ENCODE measurements at regions not wholly inside any gene's neighbourhood (a gene's known extent, or its start where the extent isn't known, plus 50 kb on each side); places are given as distances from the start of the nearest gene placed in this dataset.

DNA sequence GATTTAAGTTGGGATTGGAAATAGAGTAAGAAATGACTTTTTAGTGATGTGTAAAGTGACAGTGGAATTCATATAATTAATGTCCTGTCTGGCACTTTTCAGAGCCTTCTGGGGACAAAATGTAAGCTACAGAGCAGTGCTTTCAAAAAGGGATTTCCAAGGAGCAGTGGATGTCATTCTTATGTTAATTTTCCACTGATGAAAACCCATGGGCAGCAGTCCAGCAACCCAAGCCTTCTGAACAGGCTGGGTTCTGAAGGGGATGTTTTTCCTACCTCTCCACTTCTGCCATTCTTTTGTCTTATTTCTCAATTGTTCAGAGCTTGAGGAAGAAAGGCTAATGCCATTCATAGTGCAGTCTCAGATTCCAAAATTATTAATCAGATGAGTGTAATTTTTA lies 717.6 kb upstream of the HS3ST1 start:
- TF ChIP-seq, protein P1, sequence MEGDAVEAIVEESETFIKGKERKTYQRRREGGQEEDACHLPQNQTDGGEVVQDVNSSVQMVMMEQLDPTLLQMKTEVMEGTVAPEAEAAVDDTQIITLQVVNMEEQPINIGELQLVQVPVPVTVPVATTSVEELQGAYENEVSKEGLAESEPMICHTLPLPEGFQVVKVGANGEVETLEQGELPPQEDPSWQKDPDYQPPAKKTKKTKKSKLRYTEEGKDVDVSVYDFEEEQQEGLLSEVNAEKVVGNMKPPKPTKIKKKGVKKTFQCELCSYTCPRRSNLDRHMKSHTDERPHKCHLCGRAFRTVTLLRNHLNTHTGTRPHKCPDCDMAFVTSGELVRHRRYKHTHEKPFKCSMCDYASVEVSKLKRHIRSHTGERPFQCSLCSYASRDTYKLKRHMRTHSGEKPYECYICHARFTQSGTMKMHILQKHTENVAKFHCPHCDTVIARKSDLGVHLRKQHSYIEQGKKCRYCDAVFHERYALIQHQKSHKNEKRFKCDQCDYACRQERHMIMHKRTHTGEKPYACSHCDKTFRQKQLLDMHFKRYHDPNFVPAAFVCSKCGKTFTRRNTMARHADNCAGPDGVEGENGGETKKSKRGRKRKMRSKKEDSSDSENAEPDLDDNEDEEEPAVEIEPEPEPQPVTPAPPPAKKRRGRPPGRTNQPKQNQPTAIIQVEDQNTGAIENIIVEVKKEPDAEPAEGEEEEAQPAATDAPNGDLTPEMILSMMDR (IDR thresholded peaks at IDR 0.05; ENCODE audit: poor library complexity, severe bottlenecking): no peak
- TF ChIP-seq EZH2 (IDR thresholded peaks at IDR 0.05; ENCODE audit: borderline replicate concordance, insufficient read depth, low read length, poor library complexity, severe bottlenecking) (no peak), POLR2AphosphoS5 (IDR thresholded peaks at IDR 0.05) (no peak), MXI1 (conservative IDR thresholded peaks at IDR 0.05; ENCODE audit: poor library complexity, severe bottlenecking) (no peak), TAF1 (IDR thresholded peaks at IDR 0.05; ENCODE audit: low read depth) (no peak), EP300 (conservative IDR thresholded peaks at IDR 0.05; ENCODE audit: poor library complexity, severe bottlenecking) (no peak), RAD21 (conservative IDR thresholded peaks at IDR 0.05) (no peak)
- TF ChIP-seq, protein P2, sequence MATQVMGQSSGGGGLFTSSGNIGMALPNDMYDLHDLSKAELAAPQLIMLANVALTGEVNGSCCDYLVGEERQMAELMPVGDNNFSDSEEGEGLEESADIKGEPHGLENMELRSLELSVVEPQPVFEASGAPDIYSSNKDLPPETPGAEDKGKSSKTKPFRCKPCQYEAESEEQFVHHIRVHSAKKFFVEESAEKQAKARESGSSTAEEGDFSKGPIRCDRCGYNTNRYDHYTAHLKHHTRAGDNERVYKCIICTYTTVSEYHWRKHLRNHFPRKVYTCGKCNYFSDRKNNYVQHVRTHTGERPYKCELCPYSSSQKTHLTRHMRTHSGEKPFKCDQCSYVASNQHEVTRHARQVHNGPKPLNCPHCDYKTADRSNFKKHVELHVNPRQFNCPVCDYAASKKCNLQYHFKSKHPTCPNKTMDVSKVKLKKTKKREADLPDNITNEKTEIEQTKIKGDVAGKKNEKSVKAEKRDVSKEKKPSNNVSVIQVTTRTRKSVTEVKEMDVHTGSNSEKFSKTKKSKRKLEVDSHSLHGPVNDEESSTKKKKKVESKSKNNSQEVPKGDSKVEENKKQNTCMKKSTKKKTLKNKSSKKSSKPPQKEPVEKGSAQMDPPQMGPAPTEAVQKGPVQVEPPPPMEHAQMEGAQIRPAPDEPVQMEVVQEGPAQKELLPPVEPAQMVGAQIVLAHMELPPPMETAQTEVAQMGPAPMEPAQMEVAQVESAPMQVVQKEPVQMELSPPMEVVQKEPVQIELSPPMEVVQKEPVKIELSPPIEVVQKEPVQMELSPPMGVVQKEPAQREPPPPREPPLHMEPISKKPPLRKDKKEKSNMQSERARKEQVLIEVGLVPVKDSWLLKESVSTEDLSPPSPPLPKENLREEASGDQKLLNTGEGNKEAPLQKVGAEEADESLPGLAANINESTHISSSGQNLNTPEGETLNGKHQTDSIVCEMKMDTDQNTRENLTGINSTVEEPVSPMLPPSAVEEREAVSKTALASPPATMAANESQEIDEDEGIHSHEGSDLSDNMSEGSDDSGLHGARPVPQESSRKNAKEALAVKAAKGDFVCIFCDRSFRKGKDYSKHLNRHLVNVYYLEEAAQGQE (IDR thresholded peaks at IDR 0.05; ENCODE audit: borderline replicate concordance): no peak
